Effector CD8-positive, alpha-beta T cell (primary cell): ENCODE measurements at regions not wholly inside any gene's neighbourhood (a gene's known extent, or its start where the extent isn't known, plus 50 kb on each side); places are given as distances from the start of the nearest gene placed in this dataset.

Experiments used
- DNase-seq: peaks from one replicate; lab custom pipeline; 2025; lab: John Stamatoyannopoulos, UW

DNA sequence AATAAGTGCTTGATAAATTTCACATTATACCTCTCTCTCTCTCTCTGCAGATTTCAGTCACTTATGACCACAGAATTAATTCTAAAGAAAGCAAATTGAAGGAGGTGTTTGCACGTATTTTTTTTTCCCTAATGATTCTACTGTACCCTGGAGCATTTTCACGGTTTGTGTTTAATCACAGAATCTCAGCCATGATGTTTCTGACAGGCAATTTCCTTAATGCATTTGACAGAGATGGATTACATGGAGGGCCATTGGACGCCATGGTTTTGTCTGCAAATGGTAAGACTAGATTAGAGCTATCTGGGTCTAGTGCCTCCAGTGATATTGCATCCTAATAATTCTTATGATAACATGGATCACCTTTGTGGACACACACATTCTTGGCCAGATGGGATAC lies 147.5 kb upstream of the RBFOX1 start:
- DNase-seq: no peak

DNA sequence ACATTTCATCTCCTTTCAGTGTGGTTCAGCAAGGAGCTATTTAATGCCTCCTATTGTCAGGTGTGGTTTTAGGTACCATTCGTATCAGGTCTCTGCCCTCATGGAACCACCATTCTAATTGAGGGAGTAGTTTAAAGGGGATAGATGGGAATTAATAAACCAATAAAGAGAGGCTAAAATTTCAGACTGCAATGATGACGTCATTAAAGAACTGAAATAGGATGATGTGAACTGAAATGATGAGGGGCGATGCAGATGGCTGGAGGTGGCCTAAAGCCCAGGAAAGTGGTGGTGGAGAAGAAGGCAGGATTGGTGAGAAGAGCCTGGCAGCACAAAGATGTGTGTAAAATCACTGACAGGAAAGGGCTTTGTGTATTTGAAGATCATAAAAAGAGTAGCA lies 148.9 kb upstream of the RBFOX1 start:
- no peak for DNase-seq

GRCh38 chr16:7182510-7183109 lies 150.0 kb upstream of the RBFOX1 start:
- no peak for DNase-seq

DNA sequence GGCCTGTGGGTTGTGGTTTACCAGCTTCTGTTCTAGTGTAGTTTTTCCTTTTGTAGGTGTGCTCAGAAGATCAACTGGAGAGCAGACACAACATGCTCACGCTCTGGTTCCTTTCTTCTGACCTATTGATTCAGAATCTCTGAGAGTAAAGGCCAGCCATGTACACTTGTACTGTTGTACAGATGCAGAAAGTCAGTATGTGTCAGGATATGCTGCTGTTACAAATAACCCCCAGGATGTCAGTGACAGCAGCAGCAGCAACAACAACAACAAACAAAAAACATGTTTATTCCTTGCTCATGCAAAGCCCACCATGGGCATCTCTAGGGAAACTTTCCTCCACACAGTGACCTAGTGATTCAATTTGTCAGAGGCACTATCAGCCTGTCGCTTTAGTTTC lies 154.8 kb upstream of the RBFOX1 start:
- no peak for DNase-seq

- DNase-seq: no peak
These were observed 161.5 kb upstream of the RBFOX1 start for GRCh38 chr16:7171151-7171550.

GRCh38 chr16:7167626-7168025 lies 165.0 kb upstream of the RBFOX1 start:
- DNase-seq: no peak

- no peak for DNase-seq
These were observed 170.8 kb upstream of the RBFOX1 start for GRCh38 chr16:7161891-7162290.

DNA sequence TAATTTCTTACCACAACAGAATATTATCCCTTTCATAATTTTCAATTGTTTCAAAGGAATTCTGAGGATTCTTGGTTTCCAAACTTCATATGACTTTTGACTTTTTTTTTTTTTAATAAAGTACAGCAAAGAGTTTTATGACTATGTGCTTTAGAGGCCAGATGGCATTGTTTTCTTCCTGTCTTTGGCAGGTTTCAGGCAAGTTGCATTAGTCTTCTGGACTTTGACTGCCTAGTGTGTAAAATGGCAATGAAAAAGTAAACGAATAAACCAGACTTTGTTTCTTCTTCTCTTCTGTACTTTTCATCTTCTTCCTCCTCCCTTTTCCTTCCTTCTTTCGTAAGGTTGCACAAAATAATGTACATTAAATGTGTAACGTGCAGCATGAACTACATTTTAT lies 172.6 kb upstream of the RBFOX1 start:
- no peak for DNase-seq

DNA sequence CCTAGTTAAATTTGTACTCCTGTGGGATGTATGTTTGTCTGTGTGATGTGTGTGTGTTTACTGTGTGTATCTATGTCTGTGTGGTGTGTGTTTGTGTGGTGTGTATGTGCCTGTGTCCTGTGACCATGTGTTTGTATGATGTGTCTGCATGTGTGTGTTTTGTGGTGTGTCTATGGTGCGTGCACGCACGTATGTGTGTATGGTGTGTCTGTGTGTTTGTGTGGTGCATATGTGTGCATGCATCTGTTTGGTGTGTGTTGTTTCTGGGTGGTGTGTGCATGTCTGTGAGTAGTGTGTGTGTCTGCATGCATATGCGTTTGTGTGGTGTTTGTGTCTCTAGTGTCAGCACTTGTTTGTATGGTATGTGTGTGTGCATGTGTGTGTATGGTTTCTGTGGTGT lies 174.2 kb upstream of the RBFOX1 start:
- DNase-seq: no peak

DNA sequence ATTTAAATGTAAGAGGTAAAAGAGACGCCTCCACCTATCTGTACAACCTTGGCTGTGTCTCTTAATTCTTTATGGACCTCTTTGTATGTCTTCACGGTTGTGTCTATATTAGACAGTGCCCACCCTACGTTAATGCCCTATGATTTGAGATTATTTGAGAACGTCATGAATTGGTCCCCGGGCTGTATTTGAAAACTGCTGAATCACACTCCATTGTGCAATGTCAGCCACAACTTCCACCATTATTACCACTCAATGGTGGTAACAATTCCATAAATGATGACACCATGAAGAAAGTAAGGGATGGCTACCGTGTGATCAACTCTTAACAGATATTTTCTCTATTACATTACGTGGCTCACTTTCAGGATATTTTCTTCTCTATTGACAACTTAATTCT lies 182.4 kb upstream of the RBFOX1 start:
- no peak for DNase-seq

DNA sequence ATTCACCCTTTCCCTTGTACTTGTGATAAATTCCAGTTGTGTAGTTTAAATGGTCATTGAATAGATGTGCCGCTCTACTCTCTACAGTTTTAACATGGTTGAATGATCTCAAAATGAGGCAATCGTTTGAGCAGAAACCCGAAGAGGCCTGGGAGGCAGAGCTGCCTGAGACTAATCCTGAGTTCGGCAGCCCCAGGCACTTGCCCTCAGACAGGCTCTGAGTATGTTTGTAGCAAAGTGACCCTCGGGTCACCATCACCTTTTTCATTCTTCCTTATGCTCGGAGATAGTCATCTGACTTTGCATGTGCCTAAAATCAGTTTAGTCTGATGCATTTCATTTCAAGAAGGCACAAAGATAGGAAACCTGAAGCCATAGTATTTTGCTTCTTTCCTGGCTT lies 184.0 kb upstream of the RBFOX1 start:
- DNase-seq: no peak

- DNase-seq: no peak
These were observed 191.7 kb upstream of the RBFOX1 start for GRCh38 chr16:7140899-7141298.

- DNase-seq: no peak
These were observed 194.9 kb upstream of the RBFOX1 start for GRCh38 chr16:7137560-7138330.

- DNase-seq: no peak
These were observed 200.2 kb upstream of the RBFOX1 start for GRCh38 chr16:7132465-7132864.

- DNase-seq: no peak
These were observed 207.9 kb upstream of the RBFOX1 start for GRCh38 chr16:7124701-7125100.

DNA sequence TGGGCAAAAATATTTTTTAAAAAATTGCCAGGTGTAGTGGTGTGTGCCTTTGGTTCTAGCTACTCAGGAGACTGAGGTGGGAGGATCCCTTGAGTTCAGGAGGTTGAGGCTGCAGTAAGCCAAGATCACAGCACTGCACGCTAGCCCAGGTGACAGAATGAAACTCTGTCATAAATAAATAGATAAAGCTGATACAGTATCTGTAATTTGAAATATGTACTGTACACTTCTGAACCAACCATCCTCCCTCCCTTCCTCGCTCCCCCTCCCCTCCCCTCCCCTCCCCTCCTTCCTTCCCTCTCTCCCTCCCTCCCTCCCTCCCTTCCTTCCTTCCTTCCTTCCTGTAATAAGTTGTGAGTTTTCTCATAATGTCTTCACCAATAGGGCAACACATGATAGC lies 208.4 kb upstream of the RBFOX1 start:
- no peak for DNase-seq

DNA sequence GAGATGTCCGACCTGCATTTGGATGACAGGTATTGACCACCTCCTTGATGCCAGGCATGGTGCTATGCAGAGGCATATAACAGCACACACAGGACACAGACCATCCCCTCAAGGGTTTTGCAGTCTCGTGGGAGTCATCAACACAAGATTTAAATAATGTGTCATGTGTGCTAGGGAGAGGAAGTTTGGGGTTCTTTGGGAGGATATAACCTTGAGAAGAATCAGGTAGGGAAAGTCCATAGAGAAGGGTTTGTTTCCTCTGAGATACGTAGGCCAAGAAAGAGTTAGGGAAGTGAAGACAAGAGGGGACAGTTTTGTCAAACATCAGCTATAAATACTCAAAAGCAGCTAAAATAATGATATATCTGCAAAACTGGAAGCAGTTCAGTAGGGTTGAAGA lies 215.9 kb upstream of the RBFOX1 start:
- no peak for DNase-seq

DNA sequence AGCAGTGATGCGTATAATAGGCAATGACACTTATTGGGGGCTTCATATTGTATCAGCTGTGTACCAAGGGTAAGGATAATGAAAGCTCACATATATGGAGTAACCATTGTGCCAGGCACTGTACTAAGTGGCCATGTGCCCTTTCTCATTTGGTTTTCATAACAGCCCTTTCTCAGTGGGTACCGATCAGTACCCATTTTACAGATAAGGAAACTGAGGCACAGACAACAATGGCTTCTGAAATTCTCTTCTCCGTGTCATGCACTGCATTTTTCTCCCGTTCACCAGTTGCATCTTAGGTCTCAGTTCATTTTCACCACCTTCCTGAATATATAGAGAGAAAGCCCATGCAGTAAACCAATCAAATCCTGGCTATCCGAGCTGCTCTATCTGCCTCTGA lies 216.7 kb upstream of the RBFOX1 start:
- DNase-seq: no peak

DNA sequence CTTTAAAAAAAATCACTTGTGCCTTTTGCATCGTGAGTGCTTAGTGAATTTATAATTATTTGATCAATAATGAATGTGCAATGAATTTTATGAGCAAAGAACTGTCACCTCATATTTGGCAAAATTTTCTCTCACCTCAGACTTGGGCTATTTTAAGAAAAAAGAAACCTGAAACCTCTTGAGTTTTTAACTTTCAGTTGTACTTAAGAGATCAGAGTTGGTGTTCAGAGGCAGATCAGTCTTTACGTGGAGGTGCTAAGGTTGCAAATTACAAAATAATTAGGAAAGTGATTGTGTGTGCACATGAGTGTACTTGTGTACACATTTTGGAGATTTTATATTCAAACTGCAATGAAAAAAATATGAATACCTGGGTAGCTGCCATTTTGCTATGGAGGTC lies 218.7 kb upstream of the RBFOX1 start:
- DNase-seq: no peak

DNA sequence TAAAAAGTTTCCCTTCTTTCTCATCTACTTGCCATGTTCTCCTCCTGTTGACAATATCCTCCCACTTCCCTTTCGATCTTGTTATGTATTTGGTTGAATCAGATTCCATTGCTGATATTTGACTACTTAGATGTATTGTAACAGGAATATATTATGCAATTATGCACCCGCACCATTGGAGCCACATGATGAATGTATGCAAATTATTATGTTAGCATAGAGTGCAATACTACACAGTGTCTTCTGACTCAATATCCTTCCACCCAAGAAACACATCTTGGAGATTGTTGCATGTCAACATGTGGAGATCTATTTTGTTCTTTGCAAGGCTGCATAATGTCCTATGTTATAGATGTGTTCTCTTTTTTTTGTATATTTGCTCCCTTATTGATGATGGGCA lies 219.2 kb upstream of the RBFOX1 start:
- no peak for DNase-seq

DNA sequence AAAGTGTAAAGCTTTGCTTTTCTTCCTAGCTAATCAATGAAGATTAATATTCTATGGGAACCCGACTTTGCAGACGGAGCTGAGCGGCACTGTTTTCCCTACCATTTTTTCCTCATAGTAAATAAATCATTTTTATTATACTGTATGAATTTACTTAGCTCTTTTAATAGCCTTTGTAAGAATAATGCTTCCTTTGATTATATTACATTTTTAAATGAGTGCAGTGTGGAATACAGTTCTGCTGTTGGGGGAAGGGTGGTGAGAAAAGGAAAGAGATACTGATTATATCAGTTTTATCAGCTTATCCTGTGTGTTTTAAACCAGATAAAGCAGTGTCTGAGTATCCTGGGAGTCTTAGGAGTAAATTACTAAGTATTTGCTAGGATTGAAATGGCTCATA lies 221.4 kb upstream of the RBFOX1 start:
- DNase-seq: no peak

DNA sequence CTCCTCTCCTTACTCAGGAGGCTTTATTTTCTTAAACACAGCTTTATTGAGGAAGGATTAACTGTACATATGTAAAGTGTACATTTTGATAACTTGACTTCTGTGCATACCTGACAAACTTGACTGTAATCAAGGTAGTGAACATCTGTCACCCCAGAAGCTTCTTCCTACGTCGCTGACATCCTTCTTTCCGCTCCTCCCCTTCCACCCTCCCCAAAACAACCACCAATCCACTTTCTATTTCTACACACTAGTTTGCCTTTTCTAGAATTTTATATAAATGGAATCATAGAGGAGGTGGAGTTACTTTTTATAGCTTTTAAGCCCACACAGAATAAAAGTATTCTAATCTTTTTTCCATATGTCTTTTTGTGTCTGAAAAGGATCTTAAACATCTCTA lies 225.2 kb upstream of the RBFOX1 start:
- no peak for DNase-seq

DNA sequence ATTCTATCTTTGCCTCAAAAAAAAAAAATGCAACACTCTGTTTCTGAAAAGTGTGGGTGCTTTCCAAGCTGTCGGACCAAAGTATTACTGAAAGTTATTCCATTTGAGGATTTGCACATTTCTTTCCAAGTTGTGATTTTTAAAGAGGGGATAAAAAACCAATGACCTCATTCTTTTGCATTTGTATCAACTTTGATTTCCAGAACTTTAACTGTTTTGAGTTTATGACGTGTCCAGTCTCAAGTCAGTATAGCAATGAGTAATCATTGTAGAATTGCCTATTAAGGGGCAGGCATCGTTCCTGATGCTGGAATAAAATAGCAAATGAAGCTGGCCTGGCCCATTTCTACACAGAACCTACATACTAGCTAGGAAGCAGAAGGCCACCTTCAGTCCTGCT lies 229.6 kb upstream of the RBFOX1 start:
- no peak for DNase-seq

GRCh38 chr16:7101054-7101453 lies 231.6 kb upstream of the RBFOX1 start:
- no peak for DNase-seq
